ENCODE measurements at regions not wholly inside any gene's neighbourhood (a gene's known extent, or its start where the extent isn't known, plus 50 kb on each side); places are given as distances from the start of the nearest gene placed in this dataset.
"Not testable (repeated sequence)": the region's sequence is repeated elsewhere in the genome, so short reads cannot be mapped to it uniquely, and the experiment has no call there.

DNA sequence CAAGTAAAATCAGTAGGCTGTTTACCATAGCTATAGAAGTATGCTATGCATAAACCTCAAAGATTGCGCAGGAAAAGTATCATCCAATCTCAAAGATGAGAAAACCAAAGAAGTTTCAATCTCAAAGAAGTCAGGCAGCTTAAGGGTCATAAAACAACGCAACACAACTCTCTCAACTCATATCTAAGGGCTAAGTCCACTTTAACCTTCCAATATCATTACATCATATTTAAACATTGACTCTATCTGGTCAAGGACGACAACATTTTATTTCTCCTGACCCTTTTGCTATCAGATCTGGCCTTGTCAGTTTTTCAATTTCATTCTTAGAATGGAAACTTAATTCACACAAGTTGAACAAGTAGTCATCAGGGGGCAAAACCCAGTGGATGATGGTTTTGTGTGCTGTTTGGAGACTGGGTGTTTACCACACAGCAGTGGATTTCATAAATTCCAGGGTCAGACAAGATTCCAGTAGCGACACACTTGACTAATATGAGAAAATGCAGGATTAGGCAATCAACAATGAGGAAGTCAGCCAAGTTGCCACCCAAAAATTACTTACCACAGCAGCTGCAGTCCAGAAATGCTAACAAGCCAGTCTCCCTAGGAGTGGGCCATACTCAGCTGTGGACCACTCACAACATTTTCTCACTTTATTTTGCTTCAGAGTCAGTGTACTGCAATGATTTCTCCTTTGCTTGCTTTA, 108.7 kb upstream of the NBPF26 start:
- DNase-seq (ENCODE audit: low read depth in 3 of 3) = not testable (repeated sequence)

DNA sequence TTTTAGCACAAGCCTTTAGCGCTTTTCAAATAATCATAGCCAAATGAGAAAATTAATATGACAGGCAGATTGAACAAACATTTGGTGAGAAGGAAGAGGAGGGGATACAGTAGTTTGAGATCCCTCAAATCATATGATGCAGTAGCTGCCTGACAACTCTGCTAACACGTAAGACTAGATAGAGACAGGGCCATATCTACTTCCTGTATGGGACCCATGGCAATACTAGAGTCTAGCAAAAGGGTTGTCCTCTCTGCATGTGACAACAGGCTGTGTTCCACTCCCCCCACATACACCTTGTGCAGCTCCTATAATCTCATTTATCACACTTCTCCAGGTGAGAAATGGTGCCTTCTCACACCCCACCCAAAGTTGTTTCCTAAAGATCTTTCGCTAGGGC, 106.3 kb upstream of the NBPF26 start:
- not testable (repeated sequence) for DNase-seq (ENCODE audit: low read depth in 3 of 3)

DNA sequence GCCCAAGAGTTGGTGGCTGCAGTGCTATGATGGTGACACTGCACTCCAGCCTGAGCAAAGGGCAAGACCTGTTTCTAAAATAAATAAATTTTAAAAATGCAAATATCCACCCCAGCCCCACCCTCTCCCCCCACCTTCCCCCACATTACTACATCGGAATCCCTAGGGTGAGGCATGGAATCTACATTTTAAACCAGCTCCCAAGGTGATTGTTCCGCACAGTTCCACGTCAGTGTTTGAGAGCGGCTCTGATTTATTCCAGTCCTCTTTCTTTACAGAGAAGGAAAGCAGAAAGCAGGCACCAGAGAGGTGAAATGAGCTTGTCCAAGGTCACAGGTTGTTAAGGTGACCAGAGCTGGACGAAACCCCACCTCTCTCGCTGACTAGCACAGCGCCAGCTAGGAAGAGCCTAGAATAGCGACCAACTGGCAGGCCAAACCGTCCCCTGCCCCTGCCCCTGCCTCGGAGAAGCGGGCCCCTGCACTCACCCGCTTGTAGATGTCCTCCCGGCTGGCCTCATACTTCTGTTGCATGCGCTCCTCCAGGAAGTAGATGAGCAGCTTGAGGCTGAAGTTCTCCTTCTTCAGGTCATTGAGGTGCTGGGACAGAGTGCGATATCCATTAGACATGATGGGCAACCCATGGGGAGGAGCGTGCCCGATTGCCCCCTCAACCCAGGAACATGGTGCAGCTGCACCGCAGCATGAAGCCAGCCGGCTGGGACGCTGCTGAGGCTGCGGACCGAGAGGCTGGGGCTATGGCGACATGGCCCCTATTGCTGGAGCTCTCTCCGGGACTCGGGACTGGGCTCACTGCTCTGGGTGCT, 103.7 kb upstream of the NBPF26 start:
- not testable (repeated sequence) for DNase-seq (ENCODE audit: low read depth in 3 of 3)

DNA sequence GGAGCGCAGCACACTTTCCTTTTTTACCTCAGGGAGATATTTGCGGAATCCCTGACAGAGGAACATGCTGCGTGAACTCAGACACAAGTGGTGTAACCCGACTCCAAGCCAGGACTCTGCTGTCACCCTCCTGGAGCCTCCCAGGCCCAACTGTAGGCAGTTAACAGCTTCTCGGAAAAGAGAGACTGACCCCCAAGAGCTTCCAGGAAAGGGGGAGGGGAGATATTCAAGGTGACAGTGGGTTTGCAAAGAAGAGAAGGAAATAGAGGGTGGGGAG, 103.1 kb upstream of the NBPF26 start:
- not testable (repeated sequence) for DNase-seq (ENCODE audit: low read depth in 3 of 3)

DNA sequence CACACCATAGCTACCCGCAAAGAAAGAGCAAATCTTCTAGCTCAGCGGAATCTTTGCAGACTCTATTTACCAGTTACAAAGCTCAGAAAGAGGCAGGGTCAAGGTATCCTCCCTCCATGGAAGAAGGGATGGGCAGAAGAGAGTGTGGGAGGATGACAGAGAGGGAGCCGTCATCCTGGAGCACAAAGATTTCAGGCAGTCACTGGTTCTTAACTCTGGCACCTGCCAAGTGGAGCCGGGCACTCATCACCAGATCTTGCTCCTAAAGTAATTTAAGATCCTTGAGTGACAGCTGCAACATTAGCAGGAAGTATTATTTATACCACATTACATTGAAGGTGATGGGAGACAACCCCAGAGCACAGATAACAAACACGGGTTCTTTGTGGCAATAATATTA, 102.5 kb upstream of the NBPF26 start:
- DNase-seq (ENCODE audit: low read depth in 3 of 3) = not testable (repeated sequence)

DNA sequence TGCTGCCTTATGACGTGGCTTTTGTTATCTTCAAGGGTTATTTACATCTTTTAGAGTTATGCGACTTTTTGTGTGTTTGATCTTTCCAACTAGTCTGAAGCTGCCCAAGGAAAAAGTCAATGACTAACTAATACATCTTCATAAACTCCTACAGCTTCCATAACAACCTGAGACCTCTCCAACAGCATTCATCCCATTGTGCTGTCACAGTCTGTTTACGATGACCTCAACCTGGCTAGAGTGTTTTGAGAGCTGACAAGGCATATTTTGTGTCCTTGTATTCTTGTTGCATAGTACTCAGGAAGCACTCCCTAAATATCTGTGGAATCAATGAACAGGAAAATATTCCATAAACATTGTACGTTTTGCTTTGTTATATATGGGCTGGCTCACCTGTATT, 100.2 kb upstream of the NBPF26 start:
- DNase-seq (ENCODE audit: low read depth in 3 of 3) = not testable (repeated sequence)

DNA sequence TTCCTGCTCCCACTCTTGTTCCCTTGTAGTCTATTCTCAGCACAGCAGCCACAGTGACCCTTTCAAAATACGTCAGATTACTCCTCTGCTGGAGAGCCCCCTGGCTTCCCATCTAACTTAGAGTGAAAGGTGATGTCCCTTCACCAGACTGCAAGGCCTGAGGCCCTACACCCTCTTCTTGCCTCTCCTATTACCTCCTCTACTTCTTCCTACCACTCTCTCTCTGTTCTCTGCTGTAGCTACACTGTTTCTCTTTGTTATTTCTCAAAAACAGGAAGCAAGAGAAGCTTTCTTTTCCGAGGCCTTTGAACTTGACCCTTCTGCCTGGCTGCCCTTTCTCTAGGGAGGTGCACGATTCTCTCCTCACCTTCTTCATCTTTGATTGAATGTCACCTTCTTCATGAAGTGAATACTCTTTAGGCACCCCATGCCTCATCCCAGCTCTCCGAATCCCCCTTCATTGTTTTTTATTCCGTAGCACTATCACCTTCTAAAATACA, 99.1 kb upstream of the NBPF26 start:
- DNase-seq (ENCODE audit: low read depth in 3 of 3) = not testable (repeated sequence)

DNA sequence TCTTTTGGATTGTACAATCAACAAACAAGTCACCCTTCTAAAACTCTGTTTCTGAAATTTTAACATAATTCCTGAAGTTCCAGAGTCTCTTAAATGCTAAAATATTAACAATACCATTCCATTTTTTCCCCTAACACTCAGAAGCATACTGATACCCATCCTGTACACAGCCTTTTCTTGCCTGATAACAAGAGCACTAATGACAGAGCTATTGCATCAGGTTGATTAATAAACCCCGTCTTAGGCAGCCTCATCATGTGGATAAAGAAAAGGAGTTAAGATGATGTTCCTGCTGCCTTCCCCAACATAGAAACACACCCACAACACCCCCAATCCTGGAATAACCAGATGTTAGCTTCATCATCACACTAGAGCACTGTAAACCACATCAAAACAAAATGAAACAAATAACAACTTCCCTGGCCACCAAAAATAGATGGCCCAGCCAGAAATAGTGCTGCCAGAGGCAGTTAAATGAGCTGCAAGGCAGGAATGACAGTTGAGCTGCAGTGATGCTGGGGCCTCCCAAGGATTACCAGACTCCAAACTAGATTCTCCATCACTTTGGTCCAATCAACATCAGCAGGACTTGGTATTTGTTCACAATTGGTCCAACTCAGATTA, 93.8 kb upstream of the NBPF26 start:
- DNase-seq (ENCODE audit: low read depth in 3 of 3) = not testable (repeated sequence)

DNA sequence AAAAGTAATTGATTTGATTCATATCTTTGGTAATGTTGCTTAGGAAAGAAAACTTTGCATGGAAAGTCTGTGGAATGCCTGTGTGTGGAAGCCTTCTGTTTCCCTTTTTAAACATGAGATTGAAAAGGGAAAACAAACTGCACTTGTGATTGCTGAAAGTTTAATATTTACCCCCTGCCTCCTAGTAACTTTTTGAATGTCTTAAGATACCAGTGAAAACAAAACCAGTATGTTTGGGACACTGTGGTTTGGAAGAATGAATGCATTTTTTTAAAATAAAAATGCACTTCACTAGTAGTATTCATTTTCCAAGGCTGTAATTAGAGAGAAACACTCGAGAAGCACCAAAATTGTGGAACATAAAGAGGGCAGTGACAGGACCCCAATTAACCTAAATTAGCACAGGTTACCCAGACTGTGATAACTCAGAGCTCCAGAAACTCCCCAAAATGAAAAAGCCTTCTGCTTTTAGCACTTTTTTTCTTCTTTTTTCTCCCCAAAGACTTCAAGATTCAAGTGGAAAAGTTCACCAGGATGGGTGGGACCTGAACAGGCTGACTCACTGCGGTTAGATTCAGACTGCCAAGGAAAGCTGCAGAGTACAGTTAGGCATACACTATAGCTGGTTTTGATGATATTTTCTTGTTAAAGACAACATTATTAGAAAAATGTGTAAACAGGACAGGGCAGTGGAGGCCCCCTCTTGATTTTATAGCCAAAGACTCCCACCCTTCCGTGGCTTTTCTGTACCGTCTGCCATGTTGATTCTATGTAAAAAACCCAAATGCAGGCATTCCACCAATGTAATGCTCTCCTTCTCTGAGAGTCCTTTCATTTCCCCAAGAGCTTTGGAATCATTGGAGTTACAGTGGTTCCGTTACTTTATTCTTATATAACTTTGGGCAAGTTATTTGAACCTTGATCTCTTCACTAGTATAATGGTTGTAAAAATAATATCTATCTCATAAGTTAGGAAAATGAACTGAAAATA, 88.6 kb upstream of the NBPF26 start:
- DNase-seq (ENCODE audit: low read depth in 3 of 3) = not testable (repeated sequence)

DNA sequence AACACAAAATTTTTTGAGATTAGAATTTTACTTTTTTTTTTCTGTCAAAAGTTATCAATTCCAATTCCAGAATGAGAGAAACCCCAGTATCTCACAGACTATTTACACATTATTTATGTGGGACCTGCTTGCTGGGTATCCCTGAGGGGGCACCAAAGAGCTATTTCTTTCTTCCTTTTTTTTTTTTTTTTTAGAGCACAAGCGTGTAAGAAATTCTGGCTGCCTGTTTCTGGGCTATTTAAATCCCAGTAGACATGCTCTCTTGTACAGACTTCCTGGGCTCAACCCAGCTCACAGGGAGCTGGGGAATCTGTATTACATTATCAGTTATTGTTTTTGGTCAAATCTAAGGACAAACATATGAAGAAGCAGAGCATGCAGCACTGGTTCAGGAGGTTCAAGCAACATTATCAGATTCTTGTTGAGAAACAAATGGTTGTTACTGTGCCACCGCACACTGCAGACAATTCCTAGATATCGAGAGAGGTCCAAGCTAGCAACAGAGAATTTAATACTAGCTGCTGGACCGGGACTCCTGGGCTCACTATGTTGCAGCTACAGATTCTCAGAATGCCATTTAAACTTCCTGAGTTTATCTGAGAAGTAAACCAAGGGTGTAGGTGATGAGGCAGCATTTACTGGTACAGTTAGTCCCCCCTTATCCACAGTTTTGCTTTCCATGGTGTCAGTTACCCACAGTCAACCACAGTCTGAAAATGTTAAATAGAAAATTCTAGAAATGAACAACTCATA, 83.3 kb upstream of the NBPF26 start:
- not testable (repeated sequence) for DNase-seq (ENCODE audit: low read depth in 3 of 3)

DNA sequence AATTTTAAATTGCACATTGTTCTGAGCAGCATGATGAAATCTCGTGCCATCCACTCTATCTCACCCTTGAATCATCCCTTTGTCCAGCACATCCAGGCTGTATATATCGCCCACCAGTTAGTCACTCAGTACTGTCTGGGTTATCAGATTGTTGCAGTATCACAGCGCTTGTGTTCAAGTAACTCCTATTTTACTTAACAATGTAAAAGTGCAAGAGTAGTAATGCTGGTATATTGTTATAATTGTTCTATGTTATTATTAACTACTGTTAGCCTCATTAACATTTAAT, 82.8 kb upstream of the NBPF26 start:
- DNase-seq (ENCODE audit: low read depth in 3 of 3) = not testable (repeated sequence)

DNA sequence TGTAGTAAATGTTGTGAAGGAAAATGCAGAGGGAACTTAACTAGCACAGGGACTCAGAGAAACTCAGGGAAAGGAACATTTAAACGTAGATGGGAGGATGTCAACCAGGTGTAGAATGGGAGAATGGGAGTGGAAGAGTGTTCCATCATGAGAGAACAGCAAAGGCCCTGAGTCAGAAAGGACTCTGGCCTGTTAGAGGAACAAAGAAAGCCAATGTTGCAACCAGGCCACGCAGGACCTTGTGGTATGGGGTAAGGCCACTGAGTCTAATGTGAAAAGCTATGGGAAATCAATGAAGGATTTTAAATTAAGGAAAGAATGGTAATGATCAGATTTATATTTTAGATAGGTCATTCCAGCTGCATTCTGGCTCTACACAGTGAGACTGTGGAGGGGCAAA, 76.6 kb upstream of the NBPF26 start:
- not testable (repeated sequence) for DNase-seq (ENCODE audit: low read depth in 3 of 3)

DNA sequence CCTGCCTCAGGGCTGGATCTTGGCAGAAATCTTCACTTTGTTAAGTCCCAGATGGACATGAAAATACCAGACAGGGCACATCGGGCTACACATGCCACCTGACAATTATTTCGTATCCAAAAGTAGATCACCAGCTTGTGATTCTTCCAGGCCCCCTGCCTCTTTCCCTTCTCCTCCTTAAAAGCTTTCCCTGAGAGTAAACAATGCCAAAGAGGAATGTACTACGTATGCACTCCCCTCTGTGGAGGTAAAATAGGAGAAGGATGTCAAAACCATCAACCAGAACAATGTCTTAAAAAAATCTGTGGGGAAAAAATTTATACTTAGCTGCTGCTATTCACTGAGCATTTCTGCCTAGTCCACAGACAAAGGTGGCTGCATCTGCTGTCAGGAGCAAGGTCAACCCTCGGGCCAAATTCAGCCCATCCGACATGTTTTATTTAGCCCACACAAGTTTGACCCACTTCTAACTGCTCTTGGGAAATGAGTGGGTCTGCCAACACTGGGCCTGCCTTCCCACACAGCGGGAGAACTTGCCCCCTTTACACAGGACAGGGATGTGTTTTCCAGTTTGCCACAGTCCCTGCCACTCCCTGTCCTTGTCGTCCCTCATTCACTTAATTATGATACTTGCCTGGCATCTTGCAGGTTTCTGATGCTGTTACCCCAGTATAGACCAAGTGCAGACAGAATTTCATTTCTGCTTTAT, 74.7 kb upstream of the NBPF26 start:
- not testable (repeated sequence) for DNase-seq (ENCODE audit: low read depth in 3 of 3)

DNA sequence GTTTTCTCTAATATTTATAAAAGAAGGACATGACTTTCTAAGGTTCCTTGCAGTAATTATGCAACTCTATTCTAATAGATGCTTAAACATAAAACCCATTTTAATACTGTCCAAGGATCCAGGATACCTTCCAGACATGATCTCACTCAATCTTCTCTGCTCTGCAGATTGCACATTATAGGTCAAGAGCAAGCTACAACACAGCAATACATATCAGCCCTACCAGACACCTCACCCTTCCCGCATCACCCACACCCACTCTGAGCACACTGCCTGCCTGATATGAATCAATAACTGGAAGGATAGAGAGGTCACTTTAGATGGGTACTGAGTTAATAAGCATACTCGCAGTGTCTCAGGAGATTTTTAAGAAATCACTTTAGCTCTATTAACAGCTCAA, 74.0 kb upstream of the NBPF26 start:
- not testable (repeated sequence) for DNase-seq (ENCODE audit: low read depth in 3 of 3)

DNA sequence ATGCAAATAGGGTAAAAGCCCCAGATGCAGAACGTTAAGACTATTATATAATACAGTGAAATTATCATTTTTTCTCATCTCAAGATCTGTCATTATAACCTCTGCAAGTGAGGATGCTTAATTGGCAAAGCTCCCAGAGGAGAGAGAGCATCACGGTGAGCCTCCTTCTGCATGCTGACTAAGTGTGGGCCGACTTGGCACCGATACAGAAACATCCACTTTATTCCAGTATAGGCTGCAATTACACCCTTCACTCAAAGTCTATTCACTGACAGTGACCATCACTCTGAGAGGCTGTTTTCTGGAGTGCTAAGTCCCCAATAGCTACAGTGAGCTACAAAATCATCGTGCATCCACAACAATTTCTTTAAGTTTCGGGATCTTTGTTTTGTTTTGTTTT, 69.6 kb upstream of the NBPF26 start:
- DNase-seq (ENCODE audit: low read depth in 3 of 3) = not testable (repeated sequence)

DNA sequence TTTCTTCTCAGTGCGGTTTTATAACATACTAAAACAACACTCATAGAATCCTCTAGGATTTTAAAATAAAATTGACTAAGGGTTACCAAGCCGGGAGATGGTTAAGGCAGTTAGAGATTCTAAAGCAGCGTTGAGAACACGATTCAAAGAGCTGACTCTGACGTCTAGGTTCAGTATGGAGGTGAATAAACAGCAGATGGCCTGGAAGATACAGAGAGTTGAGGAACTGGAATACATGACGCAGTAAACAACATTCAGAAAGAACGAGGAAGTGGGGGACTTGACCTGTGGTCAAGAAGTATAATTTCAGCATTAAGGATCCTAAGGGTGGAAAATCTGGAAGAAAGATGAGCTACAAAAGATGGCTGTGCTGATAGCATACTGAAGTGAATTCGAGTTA, 68.4 kb upstream of the NBPF26 start:
- DNase-seq (ENCODE audit: low read depth in 3 of 3) = not testable (repeated sequence)

DNA sequence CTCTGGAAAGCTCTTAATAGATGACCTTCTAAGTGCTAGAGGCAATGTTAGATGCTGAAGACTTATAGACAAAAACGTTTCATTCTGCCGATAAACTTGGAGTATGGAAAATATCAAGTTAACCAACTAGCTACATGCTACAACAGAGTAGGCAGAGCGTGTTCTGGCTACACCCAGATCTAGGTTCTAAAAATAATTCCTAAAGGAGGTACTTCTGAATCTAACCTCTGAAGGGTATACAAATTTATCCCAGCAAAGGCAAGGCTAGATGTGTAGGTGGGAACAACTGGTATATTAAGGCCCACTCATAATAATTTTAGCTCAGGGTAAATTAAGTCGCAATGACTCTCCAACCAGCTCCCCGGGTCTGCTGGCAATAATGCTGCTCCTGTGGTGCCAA, 67.6 kb upstream of the NBPF26 start:
- not testable (repeated sequence) for DNase-seq (ENCODE audit: low read depth in 3 of 3)

DNA sequence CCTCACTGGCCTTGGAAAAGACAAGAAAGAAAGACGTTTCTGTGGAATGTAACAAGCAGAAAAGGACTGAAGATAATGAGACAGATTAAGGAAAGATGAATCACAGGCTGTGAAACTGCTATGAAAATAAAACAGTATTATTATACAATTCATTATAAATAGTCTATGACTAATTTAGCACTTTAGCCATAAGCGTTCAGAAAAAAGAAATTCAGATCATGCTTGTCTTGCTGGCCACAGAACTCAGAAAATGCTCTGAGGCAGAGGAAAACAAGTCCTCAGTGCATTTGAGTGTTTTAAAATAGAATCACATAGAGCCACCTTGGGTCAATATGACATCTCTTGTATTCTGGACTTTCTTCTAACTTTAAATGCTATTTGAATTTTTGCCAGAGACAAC, 65.9 kb upstream of the NBPF26 start:
- not testable (repeated sequence) for DNase-seq (ENCODE audit: low read depth in 3 of 3)

DNA sequence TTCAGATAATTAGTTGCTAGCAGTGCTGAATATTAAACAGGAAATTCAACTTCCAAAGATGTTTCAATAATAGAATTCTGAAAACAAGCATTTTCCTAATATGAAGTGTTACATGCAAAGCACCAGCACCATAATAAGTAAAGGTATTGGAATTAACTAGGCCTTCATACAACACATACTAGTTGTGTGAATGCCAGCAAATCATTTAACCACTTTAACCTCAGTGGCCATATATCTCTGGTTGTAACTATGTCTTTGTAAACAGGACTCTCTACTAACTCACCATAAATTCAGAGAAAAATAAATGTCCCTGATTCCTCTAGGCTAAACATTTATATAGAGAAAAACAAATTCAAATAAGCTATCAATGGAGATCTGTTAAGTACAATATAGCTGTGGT, 65.1 kb upstream of the NBPF26 start:
- not testable (repeated sequence) for DNase-seq (ENCODE audit: low read depth in 3 of 3)

DNA sequence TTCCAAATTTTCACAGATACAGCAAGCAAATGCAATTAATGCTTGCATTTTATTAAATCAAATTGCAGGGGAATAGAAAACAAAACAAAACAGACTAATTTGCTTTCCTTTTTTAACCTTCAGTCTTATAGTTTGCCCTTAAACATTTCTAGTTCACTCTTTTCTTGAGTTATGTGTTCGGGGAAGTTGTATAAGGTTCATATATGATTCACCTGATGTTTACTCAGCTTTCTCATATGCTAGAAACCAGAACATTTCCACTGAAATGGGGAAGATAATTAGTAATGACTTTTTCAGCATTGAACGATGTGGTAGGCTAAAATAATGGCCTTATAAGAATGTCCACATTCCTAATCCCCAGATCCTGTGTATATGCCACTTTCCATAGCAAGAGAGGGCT, 64.6 kb upstream of the NBPF26 start:
- DNase-seq (ENCODE audit: low read depth in 3 of 3) = not testable (repeated sequence)
